HEK293T (cell line): ENCODE measurements at regions not wholly inside any gene's neighbourhood (a gene's known extent, or its start where the extent isn't known, plus 50 kb on each side); places are given as distances from the start of the nearest gene placed in this dataset.

Source experiments
- ARNT ChIP-seq: fragments of 450-650 bp; IDR thresholded peaks from 2 replicates; pipeline ENCODE4 v1.6.1; 2017; ENCODE audit warnings: mild to moderate bottlenecking
- FOXK2 ChIP-seq: fragments of 450-650 bp; IDR thresholded peaks from 2 replicates; pipeline ENCODE4 v1.6.1; 2016; ENCODE audit warnings: mild to moderate bottlenecking

DNA sequence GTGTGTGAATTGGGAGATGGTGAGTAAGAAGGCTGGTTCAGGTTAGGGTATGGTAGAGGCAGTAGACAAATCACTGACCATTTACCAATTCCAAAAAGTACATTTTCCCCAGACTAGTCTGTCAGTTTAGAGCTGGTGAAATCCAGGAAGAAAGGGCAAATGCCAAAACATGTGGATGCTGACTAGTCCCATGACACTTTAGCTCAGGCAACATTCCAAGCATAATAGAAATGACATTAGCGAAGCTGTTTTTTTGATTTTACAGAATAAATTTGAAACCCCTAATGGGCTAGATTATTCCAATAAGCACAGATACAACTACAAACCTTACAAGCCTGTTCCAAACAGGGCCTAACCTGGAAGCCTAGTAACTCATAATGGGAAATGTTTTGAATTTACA lies 884.2 kb downstream of the FLRT2 start:
- TF ChIP-seq FOXK2 (no peak), ARNT (no peak)
